GM13977 (cell line): ENCODE measurements at regions not wholly inside any gene's neighbourhood (a gene's known extent, or its start where the extent isn't known, plus 50 kb on each side); places are given as distances from the start of the nearest gene placed in this dataset.
"Not testable (repeated sequence)": the region's sequence is repeated elsewhere in the genome, so short reads cannot be mapped to it uniquely, and the experiment has no call there.

Experiments used
- DNase-seq: peaks from one replicate; pipeline ENCODE4 v3.0.0; 2012; ENCODE audit warnings: low spot score
- CTCF ChIP-seq: IDR thresholded peaks from 2 replicates; pipeline ENCODE4 v1.5.1; 2012; ENCODE audit warnings: mild to moderate bottlenecking, control low read depth; ENCODE audit not compliant: insufficient read depth; ENCODE audit errors: extremely low read depth, missing control alignments
- in situ Hi-C: fragments of 300-500 bp; cut with MboI; formaldehyde crosslinking; loops from one replicate; pipeline ENCODE4 v1.12.0; 2022; ENCODE audit warnings: low sequenced_read_pairs, low pct_unique_long_range_greater_than_20kb, mixed read lengths, inconsistent platforms; ENCODE audit not compliant: unreplicated experiment

GRCh38 chr20:57814529-57814928 is 104.7 kb upstream of the PMEPA1 start:
- TF ChIP-seq CTCF, result no peak
- in situ Hi-C loops, result no loop called here
- no peak for DNase-seq

GRCh38 chr20:57813509-57814269 is 103.9 kb upstream of the PMEPA1 start:
- no peak for DNase-seq
- TF ChIP-seq CTCF, result no peak
- in situ Hi-C loops, result no loop called here

- DNase-seq, in situ Hi-C loops: not testable (repeated sequence)
These were observed 102.8 kb upstream of the PMEPA1 start for GRCh38 chr20:57812632-57813031.

- in situ Hi-C loops, result no loop called here
- TF ChIP-seq CTCF, result no peak
- DNase-seq, result no peak
These were observed 101.7 kb upstream of the PMEPA1 start for GRCh38 chr20:57811374-57812020.

GRCh38 chr20:57810511-57811373 is 100.9 kb upstream of the PMEPA1 start:
- no peak for DNase-seq
- in situ Hi-C loops, result no loop called here
- TF ChIP-seq CTCF, result no peak

- DNase-seq, result no peak
- no peak for TF ChIP-seq CTCF
- in situ Hi-C loops, result no loop called here
These were observed 99.9 kb upstream of the PMEPA1 start for GRCh38 chr20:57809661-57810172.
